MG63 (cell line): ENCODE measurements at regions not wholly inside any gene's neighbourhood (a gene's known extent, or its start where the extent isn't known, plus 50 kb on each side); places are given as distances from the start of the nearest gene placed in this dataset.
"Not testable (repeated sequence)": the region's sequence is repeated elsewhere in the genome, so short reads cannot be mapped to it uniquely, and the experiment has no call there.

ENCODE experiments used
- DNase-seq: peaks from one replicate; pipeline ENCODE4 v3.0.0-alpha.2; 2020
- H3K27me3 ChIP-seq: fragments of 250-450 bp; sonication (Bioruptor Pico); 2 replicates; pipeline ENCODE4 v1.5.1; 2020; ENCODE audit warnings: mild to moderate bottlenecking, moderate library complexity
- H3K36me3 ChIP-seq: fragments of 250-450 bp; sonication (Bioruptor Pico); 2 replicates; pipeline ENCODE4 v1.5.1; 2020; ENCODE audit warnings: mild to moderate bottlenecking, moderate library complexity
- H3K4me3 ChIP-seq: fragments of 250-450 bp; sonication (Bioruptor Pico); 2 replicates; pipeline ENCODE4 v1.5.1; 2020; ENCODE audit warnings: mild to moderate bottlenecking, moderate library complexity
- H3K9me3 ChIP-seq: fragments of 250-450 bp; sonication (Bioruptor Pico); 2 replicates; pipeline ENCODE4 v1.5.1; 2020; ENCODE audit warnings: mild to moderate bottlenecking, moderate library complexity

DNA sequence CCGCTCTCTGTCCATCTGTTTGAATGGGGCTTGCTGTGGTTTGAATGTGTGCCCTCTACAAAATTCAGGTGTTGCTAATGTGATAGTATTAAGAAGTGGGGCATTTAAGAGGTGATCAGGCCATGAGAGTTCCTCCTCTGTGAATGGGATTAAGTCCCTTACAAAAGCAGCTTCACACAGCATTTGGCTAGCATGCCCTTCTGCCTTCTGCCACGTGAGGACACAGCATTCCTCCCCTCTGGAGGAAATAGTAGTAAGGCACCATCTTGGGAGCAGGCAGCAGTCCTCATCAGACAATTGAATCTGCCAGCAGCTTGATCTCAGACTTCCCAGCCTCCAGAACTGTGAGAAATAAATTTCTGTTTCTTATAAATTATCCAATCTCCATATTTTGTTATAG is 540.2 kb downstream of the CSNK1G3 start:
- Histone ChIP-seq H3K9me3 (no peaks in the 10 kb centered on the region), H3K27me3 (no peaks in the 10 kb centered on the region), H3K4me3 (no peak overlapping the region), H3K36me3 (no peaks in the 10 kb centered on the region)
- DNase-seq: no peak

DNA sequence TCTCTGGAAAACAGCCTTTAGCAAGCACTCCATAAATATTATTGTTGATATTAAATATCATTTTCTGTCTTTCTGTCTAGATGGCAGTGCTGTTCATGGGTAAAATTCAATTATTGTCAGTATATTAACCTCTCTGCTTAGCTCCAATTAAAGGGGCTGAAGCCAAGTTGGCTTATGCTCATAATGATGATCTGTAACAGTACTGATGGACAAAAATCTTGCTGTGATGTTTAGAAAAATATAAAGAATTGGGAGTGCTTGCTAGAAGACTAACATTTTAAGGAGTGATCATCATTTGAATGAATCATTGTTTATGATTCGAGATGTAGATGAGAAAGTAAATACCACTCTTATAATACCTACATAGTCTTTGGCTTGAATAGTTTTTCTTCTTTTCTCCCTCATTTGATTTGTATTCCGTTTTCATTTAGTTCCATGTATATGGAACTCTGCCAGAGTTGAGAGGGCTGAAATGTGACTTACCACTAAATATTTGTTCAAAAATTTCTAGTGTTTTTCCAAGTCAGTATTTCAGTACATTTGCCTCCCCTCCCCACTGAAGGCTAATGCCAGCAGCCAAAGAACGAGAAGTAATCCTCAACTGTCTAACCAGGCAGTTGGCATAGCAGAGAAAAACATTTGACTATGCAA is 538.3 kb downstream of the CSNK1G3 start:
- H3K27me3 ChIP-seq: no peaks in the 10 kb centered on the region
- H3K9me3 ChIP-seq: no peaks in the 10 kb centered on the region
- H3K36me3 ChIP-seq: no peaks in the 10 kb centered on the region
- no peak for DNase-seq
- H3K4me3 ChIP-seq: no peak overlapping the region

DNA sequence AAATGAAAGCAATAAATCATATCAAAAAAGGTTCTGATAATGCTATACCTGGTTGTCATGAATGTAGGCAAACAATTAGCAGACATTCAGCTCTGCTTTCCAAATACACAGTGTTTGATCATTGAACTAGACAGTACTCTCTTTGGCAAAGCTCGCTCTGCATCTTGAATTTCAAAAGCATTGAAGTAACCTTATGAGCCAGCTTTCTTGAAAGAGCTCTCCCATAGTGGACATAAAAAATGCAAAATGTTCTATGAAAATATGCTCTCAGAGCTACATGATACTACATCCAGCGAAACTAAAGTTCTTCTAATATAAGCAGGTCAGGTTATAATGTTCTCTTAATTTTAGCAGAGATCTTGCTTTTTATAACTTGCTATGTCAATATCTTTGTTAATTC is 533.4 kb downstream of the CSNK1G3 start:
- no peak for DNase-seq
- Histone ChIP-seq H3K36me3 (no peaks in the 10 kb centered on the region), H3K27me3 (no peaks in the 10 kb centered on the region), H3K4me3 (no peak overlapping the region), H3K9me3 (no peaks in the 10 kb centered on the region; the same call in 1 of the 2 replicates)

DNA sequence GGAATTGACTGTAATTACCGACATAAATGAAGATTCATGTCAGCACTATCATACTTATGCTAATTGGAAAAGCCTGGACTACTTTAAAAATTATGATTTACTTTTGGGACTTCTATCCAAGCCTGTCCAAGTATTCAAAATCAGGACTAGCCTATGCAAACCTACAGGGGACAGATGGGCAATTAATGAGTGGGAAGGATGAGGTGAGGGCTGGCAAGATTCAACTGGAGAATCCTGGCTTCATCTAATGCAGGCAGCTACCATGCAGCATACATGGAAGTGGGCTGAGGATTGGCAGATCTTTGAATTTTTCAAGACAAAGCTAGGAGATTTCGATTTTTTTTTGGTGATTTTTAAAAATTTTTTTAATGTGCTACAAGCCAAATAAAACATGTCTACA is 532.6 kb downstream of the CSNK1G3 start:
- H3K36me3 ChIP-seq: no peaks in the 10 kb centered on the region
- DNase-seq: no peak
- H3K27me3 ChIP-seq: no peaks in the 10 kb centered on the region
- no peak overlapping the region for H3K4me3 ChIP-seq
- H3K9me3 ChIP-seq: no peaks in the 10 kb centered on the region; the same call in 1 of the 2 replicates

DNA sequence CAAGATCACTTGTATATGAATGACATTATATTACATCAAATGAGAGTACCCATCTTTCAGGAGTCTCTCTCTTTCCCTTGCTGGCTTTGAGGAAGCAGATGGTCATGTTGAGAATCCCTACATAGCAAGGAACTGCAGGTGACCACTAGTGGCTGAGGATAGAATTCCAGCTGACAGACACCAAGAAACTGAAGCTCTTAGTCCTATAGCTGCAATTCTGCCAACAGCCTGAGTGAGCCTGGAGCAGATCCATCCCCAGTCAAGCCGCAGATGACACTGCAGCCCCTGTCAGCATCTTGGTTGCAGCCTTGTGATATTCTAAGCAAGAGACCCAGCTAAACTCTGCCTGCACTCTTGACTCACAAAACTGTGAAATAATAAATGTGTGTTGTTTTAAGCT is 531.5 kb downstream of the CSNK1G3 start:
- no peaks in the 10 kb centered on the region for H3K36me3 ChIP-seq
- DNase-seq: no peak
- no peak overlapping the region for H3K4me3 ChIP-seq
- no peaks in the 10 kb centered on the region for H3K27me3 ChIP-seq
- H3K9me3 ChIP-seq: no peaks in the 10 kb centered on the region; the same call in 1 of the 2 replicates

DNA sequence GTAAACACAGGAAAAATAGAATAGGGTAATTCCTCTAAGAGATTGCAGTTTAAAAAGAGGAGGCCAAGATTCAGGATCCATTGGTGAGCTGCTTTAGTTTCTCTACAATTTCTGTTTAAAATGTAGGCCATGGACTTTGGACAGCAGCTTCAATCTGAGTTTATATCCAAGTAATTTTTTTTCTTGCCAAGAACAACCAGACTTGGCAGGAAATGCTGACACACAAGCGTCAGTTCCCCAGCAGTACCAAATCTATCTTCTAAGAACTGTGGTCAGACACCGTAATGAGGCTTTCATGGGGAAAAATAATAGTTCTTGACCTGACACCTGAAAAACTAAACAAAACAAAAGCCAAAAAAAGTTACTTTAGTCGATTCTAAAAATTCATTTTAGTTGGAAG is 528.8 kb downstream of the CSNK1G3 start:
- Histone ChIP-seq H3K9me3 (no peaks in the 10 kb centered on the region; the same call in 1 of the 2 replicates), H3K36me3 (no peaks in the 10 kb centered on the region), H3K27me3 (no peaks in the 10 kb centered on the region), H3K4me3 (no peak overlapping the region)
- peak; percentile 31 for DNase-seq

DNA sequence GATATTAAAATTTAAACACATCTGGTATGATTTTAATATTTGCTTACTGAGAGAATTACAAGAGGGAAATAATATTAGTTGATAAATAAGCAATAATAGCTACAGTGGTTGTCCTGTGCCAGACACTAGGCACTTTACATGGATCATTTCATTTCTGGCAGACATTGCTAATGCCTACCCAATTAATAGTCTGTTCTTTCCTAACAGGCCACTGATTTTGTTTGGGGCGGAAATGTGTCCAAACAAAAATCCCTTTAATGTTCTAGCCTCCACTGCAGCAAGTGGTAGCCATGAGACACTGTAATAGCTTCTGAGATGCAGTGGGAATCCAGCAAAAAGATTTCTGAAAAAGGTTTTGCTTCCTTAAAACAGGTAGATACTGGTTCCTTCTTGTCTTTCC is 527.4 kb downstream of the CSNK1G3 start:
- no peaks in the 10 kb centered on the region for H3K27me3 ChIP-seq
- no peak for DNase-seq
- H3K36me3 ChIP-seq: no peaks in the 10 kb centered on the region
- H3K9me3 ChIP-seq: no peaks in the 10 kb centered on the region; the same call in 1 of the 2 replicates
- no peak overlapping the region for H3K4me3 ChIP-seq

DNA sequence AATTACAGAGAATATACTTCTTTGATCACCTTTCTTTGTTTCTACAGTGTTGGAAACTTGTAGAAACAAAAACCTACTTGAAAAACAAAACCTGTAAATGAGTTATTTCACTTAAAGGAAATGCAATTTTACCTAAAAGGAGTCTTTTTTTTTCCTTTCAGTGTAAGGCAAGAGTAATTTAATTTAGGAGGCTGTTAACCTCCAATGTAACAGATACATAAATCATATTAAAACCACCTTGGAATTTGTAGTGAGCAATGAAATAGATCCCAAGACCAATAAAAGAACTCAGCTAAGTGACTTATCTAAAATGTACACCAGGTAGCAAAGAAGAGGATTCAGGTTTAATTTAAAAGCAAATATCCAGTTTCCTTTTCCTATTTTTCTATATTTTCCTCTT is 524.8 kb downstream of the CSNK1G3 start:
- Histone ChIP-seq H3K4me3 (no peak overlapping the region), H3K9me3 (no peaks in the 10 kb centered on the region), H3K27me3 (no peaks in the 10 kb centered on the region), H3K36me3 (no peaks in the 10 kb centered on the region)
- DNase-seq: no peak

DNA sequence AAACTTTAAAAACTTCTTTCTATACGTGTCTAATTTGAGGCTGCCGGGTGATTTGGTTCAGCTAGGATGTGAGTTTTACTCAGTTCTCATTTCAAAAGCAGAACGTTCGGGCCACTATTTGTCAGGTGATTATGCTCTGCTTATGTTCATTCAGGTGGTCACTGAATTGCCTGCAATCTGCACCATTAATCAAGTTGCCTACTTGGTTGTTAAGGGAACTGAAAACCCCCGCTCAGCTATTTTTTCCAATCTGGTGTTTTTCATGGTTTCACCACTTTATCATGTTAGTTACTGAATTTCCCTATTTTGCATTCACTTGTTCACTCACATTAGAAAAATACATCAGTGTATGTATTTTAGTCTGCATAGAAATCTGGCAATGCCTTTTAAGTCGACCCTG is 523.0 kb downstream of the CSNK1G3 start:
- Histone ChIP-seq H3K36me3 (no peaks in the 10 kb centered on the region), H3K4me3 (no peak overlapping the region), H3K9me3 (no peaks in the 10 kb centered on the region), H3K27me3 (no peaks in the 10 kb centered on the region)
- no peak for DNase-seq

DNA sequence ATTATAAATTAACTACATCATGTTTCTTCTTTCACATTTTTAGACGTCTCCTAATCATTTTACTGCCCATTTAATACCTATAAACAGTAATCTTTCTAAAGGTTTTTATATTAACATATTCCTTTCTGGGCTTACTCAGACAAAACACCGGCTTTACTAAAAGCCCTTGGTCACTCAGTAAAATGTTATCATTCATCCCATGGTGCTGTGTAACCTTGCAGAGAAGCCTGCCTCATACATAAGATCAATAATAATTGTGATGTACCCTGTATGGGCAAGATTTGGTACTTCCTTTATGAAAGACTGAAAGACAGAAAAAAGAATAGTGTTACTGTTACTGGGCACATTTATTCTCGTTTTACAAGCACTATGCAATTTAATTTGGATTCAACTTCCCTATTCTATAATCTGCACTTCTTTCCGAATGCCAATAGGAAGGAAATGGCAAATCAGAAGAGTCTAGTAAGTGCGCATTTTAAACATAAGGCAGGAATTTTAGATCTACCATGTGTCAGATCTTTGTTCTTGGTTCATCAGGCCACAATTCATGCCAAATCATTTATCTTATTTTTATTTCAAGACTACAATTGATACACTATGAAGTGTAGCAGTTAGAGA is 522.2 kb downstream of the CSNK1G3 start:
- H3K4me3 ChIP-seq: no peak overlapping the region

DNA sequence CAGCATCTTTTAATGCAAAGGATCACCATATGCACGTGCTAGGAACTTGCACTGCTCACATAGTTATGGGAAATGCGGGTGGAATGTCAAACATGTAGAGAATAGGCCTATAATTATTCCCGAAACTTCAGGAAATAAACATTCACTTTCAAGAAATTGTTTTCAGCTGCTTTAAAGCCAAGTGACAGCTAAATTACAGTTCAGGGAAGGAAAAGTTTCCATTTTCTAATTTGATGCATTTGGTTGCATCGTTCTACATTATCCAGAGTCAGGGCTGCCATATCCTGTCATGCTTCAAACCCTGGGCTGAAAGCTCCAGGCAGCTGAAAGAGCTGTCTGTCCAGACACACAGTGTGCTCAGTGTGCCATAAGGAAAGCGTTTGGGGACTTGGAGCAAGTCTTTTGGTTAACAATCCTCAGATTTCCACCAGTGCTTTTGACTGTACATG is 518.1 kb downstream of the CSNK1G3 start:
- Histone ChIP-seq H3K27me3 (no peaks in the 10 kb centered on the region), H3K36me3 (no peaks in the 10 kb centered on the region), H3K4me3 (no peak overlapping the region), H3K9me3 (no peaks in the 10 kb centered on the region)
- DNase-seq: no peak

More for the DNA sequence above, 522.2 kb downstream of the CSNK1G3 start:
- Histone ChIP-seq H3K9me3 (no peaks in the 10 kb centered on the region), H3K36me3 (no peaks in the 10 kb centered on the region), H3K27me3 (no peaks in the 10 kb centered on the region)
- no peak for DNase-seq

DNA sequence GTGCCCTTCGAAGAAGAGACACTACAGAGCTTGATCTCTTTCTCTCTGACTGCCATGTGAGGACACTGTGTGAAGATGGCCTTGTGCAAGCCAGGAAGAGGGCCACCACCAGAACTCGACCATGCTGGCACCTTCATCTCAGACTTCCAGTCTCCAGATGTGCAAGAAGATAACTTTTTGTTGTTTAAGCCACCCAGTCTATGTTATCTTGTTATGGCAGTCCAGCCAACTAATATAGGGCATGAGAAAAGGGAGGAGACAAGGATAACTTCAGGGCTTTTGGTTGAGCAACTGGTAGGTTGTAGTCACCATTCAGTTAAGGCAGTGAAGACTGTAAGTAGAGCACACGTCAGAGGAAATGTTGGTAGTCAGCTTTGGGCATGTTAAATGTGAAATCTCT is 515.5 kb downstream of the CSNK1G3 start:
- H3K4me3 ChIP-seq: no peak overlapping the region
- H3K27me3 ChIP-seq: no peaks in the 10 kb centered on the region
- H3K36me3 ChIP-seq: no peaks in the 10 kb centered on the region
- H3K9me3 ChIP-seq: no peaks in the 10 kb centered on the region
- no peak for DNase-seq

DNA sequence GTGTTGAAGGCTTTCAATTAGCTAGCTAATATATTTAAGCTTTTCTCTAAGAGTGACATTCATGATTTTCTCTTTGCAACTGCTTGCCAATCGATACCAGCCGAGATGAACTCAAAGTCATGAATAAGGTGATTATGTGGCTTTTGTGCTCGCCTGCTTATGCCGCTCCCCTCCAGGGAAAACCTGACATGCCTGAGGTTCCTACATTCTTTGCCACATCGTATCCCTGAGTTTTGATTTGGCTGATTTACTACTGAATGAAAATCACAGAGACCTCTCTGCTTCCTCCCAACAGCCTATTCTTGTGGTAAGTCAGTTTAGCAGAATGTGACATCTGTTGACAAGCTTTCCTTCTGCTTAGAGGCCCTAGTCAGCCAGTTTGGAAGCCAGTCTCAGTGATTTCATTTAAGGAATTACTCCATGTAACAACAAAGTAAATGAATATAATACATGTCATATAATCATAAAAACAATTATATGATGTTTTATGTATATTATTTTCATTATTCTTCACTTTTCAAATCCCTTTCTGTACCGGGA is 513.4 kb downstream of the CSNK1G3 start:
- H3K4me3 ChIP-seq: no peak overlapping the region
- DNase-seq: no peak
- no peaks in the 10 kb centered on the region for H3K27me3 ChIP-seq

DNA sequence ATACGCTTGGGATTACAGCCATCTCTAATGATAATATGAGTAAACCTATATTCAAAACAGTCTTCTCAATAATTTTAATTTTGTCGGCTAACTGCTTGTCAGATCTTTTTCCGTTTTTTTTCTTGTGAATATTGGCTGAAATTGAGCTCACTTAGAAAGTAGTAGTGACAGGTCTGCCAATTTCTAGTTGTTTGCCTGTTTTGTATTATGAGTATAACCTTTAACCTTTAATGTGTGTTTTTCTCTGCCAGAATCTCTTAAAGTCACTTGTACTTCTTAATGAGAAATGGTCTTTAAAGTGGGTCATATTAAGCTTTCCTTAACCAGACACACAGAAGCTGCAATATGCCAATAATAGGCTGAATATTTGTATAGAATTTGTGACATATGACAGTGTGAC is 511.0 kb downstream of the CSNK1G3 start:
- Histone ChIP-seq H3K4me3 (no peak overlapping the region), H3K27me3 (no peaks in the 10 kb centered on the region), H3K36me3 (no peaks in the 10 kb centered on the region), H3K9me3 (peaks cover 2% of the 10 kb centered on the region; the same call in 1 of the 2 replicates)
- no peak for DNase-seq

More for the DNA sequence above, 513.4 kb downstream of the CSNK1G3 start:
- Histone ChIP-seq H3K36me3 (no peaks in the 10 kb centered on the region), H3K9me3 (peaks cover under 1% of the 10 kb centered on the region; the same call in 1 of the 2 replicates)

DNA sequence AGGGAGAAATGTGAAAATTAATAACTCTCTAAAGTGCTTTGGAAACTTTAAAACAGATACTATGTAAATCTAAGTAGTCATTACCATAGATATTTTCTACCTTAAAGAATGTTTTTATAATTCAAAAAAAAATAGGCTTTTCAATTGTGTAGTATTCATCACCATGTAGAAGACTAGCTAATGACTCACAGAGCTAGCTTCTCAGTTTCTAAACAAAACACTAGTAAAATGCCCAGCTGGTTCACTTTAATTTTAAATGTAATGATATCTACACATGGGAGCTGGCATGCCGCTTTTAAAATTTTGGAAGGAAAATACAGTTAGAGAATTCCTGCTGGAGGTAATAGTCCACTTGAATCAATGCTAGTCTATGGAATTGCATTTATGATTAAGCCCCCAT is 509.8 kb downstream of the CSNK1G3 start:
- Histone ChIP-seq H3K36me3 (no peaks in the 10 kb centered on the region), H3K4me3 (no peak overlapping the region), H3K27me3 (no peaks in the 10 kb centered on the region), H3K9me3 (peaks cover 2% of the 10 kb centered on the region; the same call in 1 of the 2 replicates)
- no peak for DNase-seq

DNA sequence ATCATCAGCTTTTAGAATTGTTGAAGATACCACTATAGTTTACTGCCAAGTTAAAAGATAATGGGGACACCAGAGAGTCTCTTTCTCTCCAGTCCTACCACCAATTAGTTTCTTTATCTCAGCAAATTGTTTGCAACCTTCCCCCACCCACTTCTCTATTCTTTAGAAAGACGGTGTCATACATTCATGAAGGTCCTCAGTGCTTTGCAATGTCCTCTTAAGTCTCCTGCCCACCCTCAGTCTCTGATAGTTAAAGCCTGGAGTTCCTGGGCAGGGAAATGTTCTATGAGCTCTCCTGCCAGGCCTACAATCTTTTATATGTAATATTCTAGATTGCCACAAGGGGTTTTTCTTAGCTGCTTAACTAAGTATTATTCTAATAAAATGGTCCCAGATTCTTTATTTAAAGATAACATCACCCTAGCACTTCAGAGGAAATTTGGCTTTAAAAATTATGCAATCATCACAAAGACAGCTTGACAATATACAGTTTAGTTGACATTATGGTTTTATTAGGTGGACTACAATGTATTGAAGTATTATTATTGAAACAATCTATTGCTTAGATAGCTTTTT is 509.2 kb downstream of the CSNK1G3 start:
- Histone ChIP-seq H3K4me3 (no peak overlapping the region), H3K9me3 (peaks cover 2% of the 10 kb centered on the region; the same call in 1 of the 2 replicates), H3K36me3 (no peaks in the 10 kb centered on the region), H3K27me3 (no peaks in the 10 kb centered on the region)
- no peak for DNase-seq

DNA sequence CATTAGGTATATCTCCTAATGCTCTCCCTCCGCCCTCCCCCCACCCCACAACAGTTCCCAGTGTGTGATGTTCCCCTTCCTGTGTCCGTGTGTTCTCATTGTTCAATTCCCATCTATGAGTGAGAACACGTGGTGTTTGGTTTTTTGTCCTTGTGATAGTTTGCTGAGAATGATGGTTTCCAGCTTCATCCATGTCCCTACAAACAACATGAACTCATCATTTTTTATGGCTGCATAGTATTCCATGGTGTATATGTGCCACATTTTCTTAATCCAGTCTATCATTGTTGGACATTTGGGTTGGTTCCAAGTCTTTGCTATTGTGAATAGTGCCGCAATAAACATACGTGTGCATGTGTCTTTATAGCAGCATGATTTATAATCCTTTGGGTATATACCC is 505.3 kb downstream of the CSNK1G3 start:
- H3K9me3 ChIP-seq, H3K27me3 ChIP-seq, H3K4me3 ChIP-seq, DNase-seq, H3K36me3 ChIP-seq: not testable (repeated sequence)
